MCF 10A (cell line): ENCODE measurements at regions not wholly inside any gene's neighbourhood (a gene's known extent, or its start where the extent isn't known, plus 50 kb on each side); places are given as distances from the start of the nearest gene placed in this dataset.

ENCODE experiments used
- BruUV-seq: library from RNA; stranded (reverse); fragments of 400-500 nt; replicated peaks from 2 replicates; lab custom pipeline; 2021; lab: Mats Ljungman, UMichigan
- CTCF ChIA-PET: fragments of 300-600 bp; sonication (Branson Sonifier 250); formaldehyde crosslinking; extraction: SDS; loops from one replicate; lab custom pipeline; 2021; ENCODE audit warnings: antibody characterized with exemption, inconsistent platforms; lab: Yijun Ruan, JAX
- POLR2A ChIA-PET: fragments of 300-600, 350-650 bp; sonication (Branson Sonifier 250); formaldehyde crosslinking; extraction: SDS; loops from one replicate; lab custom pipeline; 2020; ENCODE audit warnings: antibody characterized with exemption, inconsistent platforms; lab: Yijun Ruan, JAX
- DNase-seq: peaks from one replicate; pipeline ENCODE4 v3.0.0-alpha.2; 2018; ENCODE audit not compliant: unreplicated experiment
- H3K27ac Mint-ChIP-seq: one replicate; pipeline ENCODE4 v1.8.0; 2022; ENCODE audit warnings: mild to moderate bottlenecking, low read depth, mixed read lengths; ENCODE audit not compliant: unreplicated experiment
- H3K27me3 Mint-ChIP-seq: one replicate; pipeline ENCODE4 v1.8.0; 2022; ENCODE audit warnings: mixed read lengths; ENCODE audit not compliant: insufficient read depth, unreplicated experiment
- H3K36me3 Mint-ChIP-seq: one replicate; pipeline ENCODE4 v1.8.0; 2022; ENCODE audit warnings: mild to moderate bottlenecking, moderate library complexity, mixed read lengths; ENCODE audit not compliant: insufficient read depth, unreplicated experiment
- H3K4me1 Mint-ChIP-seq: one replicate; pipeline ENCODE4 v1.8.0; 2022; ENCODE audit warnings: mixed read lengths; ENCODE audit not compliant: insufficient read depth, unreplicated experiment
- H3K4me3 Mint-ChIP-seq: one replicate; pipeline ENCODE4 v1.8.0; 2022; ENCODE audit warnings: mild to moderate bottlenecking, moderate library complexity, mixed read lengths; ENCODE audit not compliant: unreplicated experiment
- H3K9me3 Mint-ChIP-seq: one replicate; pipeline ENCODE4 v1.8.0; 2022; ENCODE audit warnings: mixed read lengths; ENCODE audit not compliant: unreplicated experiment
- CTCF ChIP-seq: fragments of 200-600 bp; IDR thresholded peaks from one replicate; pipeline ENCODE4 v1.8.0; 2022; ENCODE audit warnings: antibody characterized with exemption, mild to moderate bottlenecking; ENCODE audit not compliant: unreplicated experiment
- intact Hi-C: fragments of 100-400 bp; cut with micrococcal nuclease; formaldehyde crosslinking; loops from 2 replicates; pipeline ENCODE4 v1.14.1; 2022

GRCh38 chr6:67839818-67840217 is 795.3 kb upstream of the ADGRB3 start:
- peaks cover 23% of the 10 kb centered on the region for H3K9me3 Mint-ChIP-seq
- no peak for DNase-seq
- H3K4me3 Mint-ChIP-seq = no peak overlapping the region
- H3K4me1 Mint-ChIP-seq = peaks cover 11% of the 10 kb centered on the region
- H3K36me3 Mint-ChIP-seq = no peaks in the 10 kb centered on the region
- ChIA-PET POLR2A (no interaction called here), CTCF (no interaction called here)
- intact Hi-C loops = no loop called here
- no peaks in the 10 kb centered on the region for H3K27me3 Mint-ChIP-seq
- H3K27ac Mint-ChIP-seq = no peak overlapping the region
- no peak for TF ChIP-seq CTCF
- BruUV-seq = no TSS peak

GRCh38 chr6:67825201-67825895 is 809.7 kb upstream of the ADGRB3 start:
- no peak for TF ChIP-seq CTCF
- Mint-ChIP-seq H3K27ac (no peak overlapping the region), H3K36me3 (peaks cover 5% of the 10 kb centered on the region), H3K9me3 (peaks cover 13% of the 10 kb centered on the region), H3K4me1 (no peaks in the 10 kb centered on the region), H3K27me3 (no peaks in the 10 kb centered on the region), H3K4me3 (no peak overlapping the region)
- ChIA-PET POLR2A (interaction anchor here (0.6 kb wide), 2 partner anchors 33 to 259 kb away, joined by 3 read pairs; no protein-coding TSS in a partner anchor), CTCF (interaction anchor here (0.6 kb wide), 1 partner anchor 1137 kb away, joined by 3 read pairs; no protein-coding TSS in a partner anchor)
- BruUV-seq = no TSS peak
- intact Hi-C loops = no loop called here
- DNase-seq = no peak

- no TSS peak for BruUV-seq
- Mint-ChIP-seq H3K9me3 (peaks cover 23% of the 10 kb centered on the region), H3K27me3 (no peaks in the 10 kb centered on the region), H3K27ac (no peak overlapping the region), H3K36me3 (peaks cover 5% of the 10 kb centered on the region), H3K4me1 (peaks cover 4% of the 10 kb centered on the region), H3K4me3 (no peak overlapping the region)
- no peak for TF ChIP-seq CTCF
- CTCF ChIA-PET = no interaction called here
- intact Hi-C loops = no loop called here
- no peak for DNase-seq
- POLR2A ChIA-PET = interaction anchor here (0.6 kb wide), 1 partner anchor 9 kb away, joined by 4 read pairs; no protein-coding TSS in a partner anchor
These were observed 816.8 kb upstream of the ADGRB3 start for GRCh38 chr6:67818322-67818721.

- intact Hi-C loops = no loop called here
These were observed 819.5 kb upstream of the ADGRB3 start for GRCh38 chr6:67815623-67816022.

More at GRCh38 chr6:67815623-67816022, 819.5 kb upstream of the ADGRB3 start:
- no TSS peak for BruUV-seq
- Mint-ChIP-seq H3K4me1 (peaks cover 4% of the 10 kb centered on the region), H3K9me3 (peaks cover 18% of the 10 kb centered on the region), H3K27ac (no peak overlapping the region), H3K4me3 (no peak overlapping the region), H3K27me3 (no peaks in the 10 kb centered on the region), H3K36me3 (no peaks in the 10 kb centered on the region)
- CTCF ChIA-PET = no interaction called here
- TF ChIP-seq CTCF = no peak
- no peak for DNase-seq
- POLR2A ChIA-PET = no interaction called here
